Choroid plexus epithelial cell (primary cell): ENCODE measurements at regions not wholly inside any gene's neighbourhood (a gene's known extent, or its start where the extent isn't known, plus 50 kb on each side); places are given as distances from the start of the nearest gene placed in this dataset.
A peak's percentile ranks its signal among the peaks of the same experiment; 100 is the strongest.

Experiments used
- DNase-seq: peaks from one replicate; pipeline ENCODE4 v3.0.0-alpha.2; 2010; ENCODE audit warnings: low read depth
- H3K4me3 ChIP-seq: 2 replicates; pipeline ENCODE4 v1.5.1; 2011; ENCODE audit warnings: low read depth, mild to moderate bottlenecking, control low read depth, low read length, moderate library complexity
- CTCF ChIP-seq: conservative IDR thresholded peaks from 2 replicates; pipeline ENCODE4 v1.5.1; 2011; ENCODE audit warnings: low read depth, mild to moderate bottlenecking, control low read depth, inconsistent platforms, low read length, moderate library complexity

GRCh38 chr5:173716058-173716682 is 99.7 kb upstream of the BOD1 start:
- H3K4me3 ChIP-seq, result no peak overlapping the region
- no peak for TF ChIP-seq CTCF
- no peak for DNase-seq

GRCh38 chr5:173717959-173718358 is 101.5 kb upstream of the BOD1 start:
- TF ChIP-seq CTCF, result no peak
- no peak overlapping the region for H3K4me3 ChIP-seq
- no peak for DNase-seq

GRCh38 chr5:173718469-173718868 is 102.0 kb upstream of the BOD1 start:
- no peak for DNase-seq
- no peak overlapping the region for H3K4me3 ChIP-seq
- TF ChIP-seq CTCF, result no peak

GRCh38 chr5:173719731-173720082 is 103.3 kb upstream of the BOD1 start:
- no peak overlapping the region for H3K4me3 ChIP-seq
- TF ChIP-seq CTCF, result no peak
- peak; percentile 8 for DNase-seq

- no peak overlapping the region for H3K4me3 ChIP-seq
- TF ChIP-seq CTCF, result no peak
- DNase-seq, result no peak
Observed at GRCh38 chr5:173720286-173720952, 104.0 kb upstream of the BOD1 start.

GRCh38 chr5:173720953-173721600 is 104.6 kb upstream of the BOD1 start:
- peak; percentile 19 for TF ChIP-seq CTCF
- no peak overlapping the region for H3K4me3 ChIP-seq
- DNase-seq, result no peak
